GM20431 (cell line): ENCODE measurements at regions not wholly inside any gene's neighbourhood (a gene's known extent, or its start where the extent isn't known, plus 50 kb on each side); places are given as distances from the start of the nearest gene placed in this dataset.

Experiments used
- in situ Hi-C: fragments of 300-500 bp; cut with MseI, MboI; formaldehyde crosslinking; loops from one replicate; pipeline ENCODE4 v1.15.0; 2020; ENCODE audit warnings: low sequenced_read_pairs; ENCODE audit not compliant: unreplicated experiment

- in situ Hi-C loops = no loop called here
These were observed 332.1 kb downstream of the DIRAS2 start for GRCh38 chr9:90310521-90310876.

GRCh38 chr9:90311811-90312210, 330.8 kb downstream of the DIRAS2 start:
- in situ Hi-C loops = no loop called here

DNA sequence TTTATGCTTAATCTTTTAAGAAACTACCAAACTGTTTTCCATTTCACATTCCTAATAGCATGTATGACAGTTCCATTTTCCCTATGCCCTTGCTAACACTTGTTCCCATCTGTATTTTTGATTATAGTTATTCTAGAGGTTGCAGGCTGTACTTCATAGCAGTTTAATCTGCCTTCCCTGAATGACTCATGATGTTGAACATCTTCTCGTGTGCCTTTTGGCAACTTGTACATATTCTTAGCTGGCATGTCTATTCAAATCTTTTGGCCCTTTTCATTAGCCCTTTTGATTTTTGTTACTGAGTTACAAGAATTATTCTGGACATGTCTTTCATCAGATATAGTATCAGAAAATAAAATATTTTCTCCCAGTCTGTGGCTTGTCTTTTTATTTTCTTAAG, 320.3 kb downstream of the DIRAS2 start:
- in situ Hi-C loops = no loop called here

DNA sequence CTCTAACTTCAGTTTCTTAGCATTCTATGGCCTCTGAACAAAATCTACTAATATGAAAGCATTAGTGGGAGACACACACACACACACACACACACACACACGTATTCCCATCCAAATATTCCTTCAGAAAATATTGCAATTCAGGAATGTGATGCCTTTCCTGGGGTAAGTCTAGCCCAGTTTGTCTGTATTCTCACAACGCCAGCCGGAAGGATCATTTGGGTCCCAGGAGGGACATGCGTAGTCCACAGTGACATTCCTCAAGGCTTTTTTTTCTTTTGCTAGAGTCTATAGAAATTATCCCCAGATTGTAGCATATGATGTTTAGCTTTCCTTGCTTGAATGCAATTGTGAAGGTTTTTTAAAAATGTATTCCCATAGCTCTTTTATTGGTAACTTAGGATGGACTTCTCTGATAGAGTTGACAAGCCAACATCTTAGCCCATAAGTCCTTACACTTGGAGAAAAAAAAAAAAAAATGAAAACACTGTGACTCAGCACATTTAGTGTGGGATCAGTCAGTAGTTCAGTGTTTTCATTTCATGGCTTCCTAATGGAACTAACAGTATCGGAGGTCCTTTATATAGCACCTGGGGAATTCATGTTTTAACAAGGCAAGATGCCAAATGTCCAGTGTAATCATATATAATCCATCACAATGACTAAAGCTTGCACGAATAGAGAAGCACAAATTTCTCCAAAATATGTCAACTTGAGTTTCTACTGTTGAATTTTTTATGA, 316.5 kb downstream of the DIRAS2 start:
- in situ Hi-C loops = no loop called here

- in situ Hi-C loops = no loop called here
These were observed 312.4 kb downstream of the DIRAS2 start for GRCh38 chr9:90330231-90330630.

- in situ Hi-C loops = no loop called here
These were observed 310.6 kb downstream of the DIRAS2 start for GRCh38 chr9:90331826-90332575.

DNA sequence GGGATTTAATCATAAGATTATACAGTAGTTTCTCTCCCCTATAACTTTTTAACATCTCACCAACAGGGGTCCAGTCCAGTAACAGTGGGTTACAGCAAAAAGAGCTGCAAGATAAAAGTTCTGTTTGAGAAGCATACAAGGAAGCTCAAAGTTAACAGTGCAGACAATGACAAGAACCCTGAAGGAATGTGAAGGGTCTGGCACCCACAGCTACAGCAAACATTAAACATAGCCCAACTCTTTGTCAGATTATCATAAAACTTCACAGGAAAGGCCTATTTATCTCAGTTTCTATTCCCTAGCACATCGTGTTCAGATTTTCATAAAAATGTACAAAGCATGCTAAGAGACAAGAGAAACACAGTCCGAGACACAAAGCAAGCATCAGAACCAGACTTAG, 309.4 kb downstream of the DIRAS2 start:
- in situ Hi-C loops = no loop called here

- in situ Hi-C loops = no loop called here
These were observed 302.2 kb downstream of the DIRAS2 start for GRCh38 chr9:90340421-90340820.

GRCh38 chr9:90342607-90343006, 300.0 kb downstream of the DIRAS2 start:
- in situ Hi-C loops = no loop called here

- in situ Hi-C loops = no loop called here
These were observed 299.3 kb downstream of the DIRAS2 start for GRCh38 chr9:90343366-90343765.

DNA sequence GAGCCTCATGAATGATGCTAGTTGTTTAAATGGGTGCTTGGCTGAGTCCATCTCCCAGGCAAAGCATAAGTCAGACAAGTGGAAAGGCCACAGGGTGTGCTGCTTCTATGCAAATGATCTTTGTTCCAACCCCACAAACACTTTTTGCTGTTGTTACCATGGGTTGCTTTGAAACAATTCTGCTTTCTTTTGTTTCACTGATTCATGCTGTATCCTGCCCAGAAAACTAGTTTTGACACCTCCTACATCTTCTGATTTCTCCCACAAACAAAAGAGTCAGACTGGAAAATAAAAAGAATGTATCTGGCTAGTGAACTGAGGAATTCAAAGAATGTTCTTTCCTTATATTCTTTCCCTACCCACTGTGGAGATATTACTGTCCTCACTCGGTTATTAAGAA, 298.6 kb downstream of the DIRAS2 start:
- in situ Hi-C loops = no loop called here

GRCh38 chr9:90365666-90366065, 277.0 kb downstream of the DIRAS2 start:
- in situ Hi-C loops = no loop called here

DNA sequence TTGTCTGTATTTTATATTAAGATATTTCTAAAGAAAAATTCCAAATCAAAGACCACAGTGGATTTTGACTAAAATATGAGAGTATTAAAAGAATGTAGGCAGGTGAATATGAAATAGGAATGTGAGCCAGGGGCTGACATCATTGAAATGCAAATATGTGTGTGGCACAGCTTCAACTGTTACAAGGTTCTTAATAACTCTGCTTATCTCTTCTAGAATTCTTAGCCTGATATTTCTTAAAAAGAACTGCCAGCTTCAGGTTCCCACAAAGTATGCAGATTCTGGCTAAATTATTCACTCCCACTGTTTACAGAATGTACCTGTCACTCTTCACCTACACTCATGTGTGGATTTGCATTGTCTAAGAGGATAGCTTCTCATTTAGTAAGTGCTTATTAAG, 274.4 kb downstream of the DIRAS2 start:
- in situ Hi-C loops = no loop called here

DNA sequence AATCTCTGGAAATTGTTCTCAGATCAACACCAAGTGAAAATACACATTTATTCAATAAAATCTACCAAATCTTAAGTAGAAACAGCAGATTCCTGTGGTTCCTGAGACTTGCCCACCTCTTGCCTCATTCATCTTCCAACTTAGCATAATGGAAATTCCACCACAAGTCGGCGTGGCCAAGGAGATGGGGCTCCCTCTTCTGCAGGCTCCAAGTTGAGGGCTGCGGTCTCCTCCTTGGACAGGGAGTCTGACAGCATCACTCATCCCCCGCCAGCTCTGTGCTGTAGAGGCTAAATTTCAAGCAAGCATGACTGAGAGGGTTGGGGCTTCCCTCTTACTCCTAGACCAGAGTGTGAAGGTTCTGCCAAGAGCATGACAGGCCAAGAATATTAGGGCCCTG, 273.7 kb downstream of the DIRAS2 start:
- in situ Hi-C loops = no loop called here

DNA sequence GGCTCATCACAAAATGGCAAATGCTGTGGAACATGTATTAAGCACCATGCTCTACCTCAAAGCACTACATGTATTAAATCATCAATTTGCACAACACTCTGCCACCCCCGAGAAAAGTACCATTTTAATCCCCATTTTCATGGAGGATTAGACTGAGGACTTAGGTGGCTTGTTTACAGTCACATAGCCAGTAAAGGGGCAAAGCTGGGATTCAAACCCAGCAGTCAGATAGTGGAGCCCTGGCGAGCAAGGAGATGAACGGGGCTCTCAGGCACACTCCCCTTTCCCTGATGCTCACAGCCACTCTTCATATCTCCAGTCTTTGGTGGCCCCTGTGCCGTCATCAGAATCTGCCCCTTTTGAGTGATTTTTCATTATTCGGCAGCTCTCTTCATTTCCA, 262.9 kb downstream of the DIRAS2 start:
- in situ Hi-C loops = no loop called here

DNA sequence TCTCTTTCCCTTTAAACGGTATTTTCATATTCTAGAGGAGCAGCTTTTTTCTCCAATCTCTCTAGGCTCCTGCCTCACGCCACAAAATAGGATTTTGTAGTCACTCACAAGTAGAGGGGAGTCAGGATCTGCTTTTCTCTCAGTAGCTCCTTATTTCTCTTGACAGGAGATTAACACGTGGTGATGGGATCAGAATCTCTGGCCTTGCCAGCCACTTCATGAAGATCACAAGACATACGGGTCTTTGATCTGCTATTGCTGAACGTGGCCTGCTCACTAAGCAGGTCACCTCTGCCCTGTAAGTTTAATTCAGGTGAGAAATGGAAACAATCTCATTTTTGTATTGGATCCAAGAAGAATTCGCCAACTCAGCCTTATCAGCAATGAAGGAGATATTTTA, 257.5 kb downstream of the DIRAS2 start:
- in situ Hi-C loops = no loop called here

DNA sequence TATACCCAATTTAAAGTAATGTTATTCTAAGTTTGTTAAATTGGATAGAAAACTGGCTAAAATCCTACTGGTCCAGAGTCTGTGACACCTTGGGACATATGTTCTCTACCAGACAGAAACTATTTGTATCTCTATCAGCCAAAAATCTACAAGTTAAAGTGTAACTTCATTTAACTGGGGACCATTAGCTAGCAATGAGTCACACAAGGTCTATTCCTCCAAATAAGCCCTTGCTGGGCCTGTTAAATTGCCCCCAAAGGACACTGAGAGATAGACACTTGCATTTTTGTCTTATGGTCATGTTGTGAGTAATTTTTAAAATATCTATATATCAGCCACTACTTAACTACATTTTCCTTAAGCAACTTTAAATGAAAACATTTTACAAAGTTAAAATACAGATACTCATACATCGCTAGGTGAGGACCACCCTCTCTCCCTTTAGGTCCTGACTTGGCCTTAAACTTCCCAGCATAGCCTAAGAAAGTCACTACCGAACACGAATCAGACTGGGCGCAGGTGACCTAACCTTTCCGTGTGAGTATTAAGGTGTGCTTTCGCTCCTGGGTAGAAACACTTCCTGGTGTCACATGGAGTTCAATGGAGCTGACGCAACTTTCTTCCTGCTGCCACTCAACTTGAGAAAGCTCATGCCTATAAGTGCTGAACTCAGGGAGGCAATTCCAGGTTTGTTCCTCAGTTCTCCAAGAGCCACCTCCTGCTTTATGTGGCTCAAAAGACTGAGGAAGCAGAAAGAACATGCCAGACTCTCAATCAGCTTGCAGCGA, 249.1 kb downstream of the DIRAS2 start:
- in situ Hi-C loops = no loop called here

DNA sequence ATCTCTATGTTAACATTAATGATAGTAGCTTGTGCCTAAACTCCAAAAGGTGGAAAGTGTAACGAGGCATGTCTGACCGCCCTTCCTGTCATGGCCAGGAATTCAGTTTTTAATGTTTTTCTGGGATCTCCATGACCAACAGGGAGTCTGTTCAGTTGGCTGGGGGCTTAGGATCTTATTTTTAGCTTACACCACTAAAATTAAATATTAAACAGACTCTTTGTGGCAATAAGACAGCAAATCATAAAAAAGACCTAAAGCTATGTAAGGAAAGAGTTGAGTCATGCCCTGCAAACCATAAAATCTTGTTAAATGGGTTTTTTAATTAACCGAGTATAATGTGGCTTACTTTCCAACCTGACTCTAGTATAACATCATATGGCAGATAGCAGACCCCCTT, 247.8 kb downstream of the DIRAS2 start:
- in situ Hi-C loops = no loop called here

DNA sequence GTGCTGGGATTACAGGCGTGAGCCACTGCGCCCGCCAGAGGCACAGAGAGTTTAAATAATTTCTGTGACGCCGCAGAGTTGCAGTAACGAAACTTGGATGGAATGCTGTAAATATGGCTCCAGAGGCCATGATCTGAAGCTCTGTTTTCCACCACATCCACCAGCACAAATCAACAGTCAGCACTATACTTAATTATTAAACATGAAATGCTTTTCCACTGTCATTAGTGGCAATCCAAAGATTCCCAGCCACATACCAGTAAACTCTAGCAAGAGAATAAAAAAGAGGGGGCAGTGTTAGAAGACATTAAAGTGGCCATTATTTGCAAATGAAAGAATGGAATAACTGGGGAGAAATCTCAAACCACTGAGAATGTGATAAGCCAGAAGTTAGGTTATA, 242.5 kb downstream of the DIRAS2 start:
- in situ Hi-C loops = no loop called here

GRCh38 chr9:90408659-90409058, 234.0 kb downstream of the DIRAS2 start:
- in situ Hi-C loops = no loop called here

GRCh38 chr9:90419221-90419851, 223.3 kb downstream of the DIRAS2 start:
- in situ Hi-C loops = no loop called here
